NCI-H2171 (cell line): ENCODE measurements at regions not wholly inside any gene's neighbourhood (a gene's known extent, or its start where the extent isn't known, plus 50 kb on each side); places are given as distances from the start of the nearest gene placed in this dataset.
"Not testable (repeated sequence)": the region's sequence is repeated elsewhere in the genome, so short reads cannot be mapped to it uniquely, and the experiment has no call there.

Source experiments
- DNase-seq: peaks from one replicate; lab custom pipeline; 2025; lab: John Stamatoyannopoulos, UW

GRCh38 chr4:84286048-84286447 is 213.0 kb downstream of the NKX6-1 start:
- no peak for DNase-seq

DNA sequence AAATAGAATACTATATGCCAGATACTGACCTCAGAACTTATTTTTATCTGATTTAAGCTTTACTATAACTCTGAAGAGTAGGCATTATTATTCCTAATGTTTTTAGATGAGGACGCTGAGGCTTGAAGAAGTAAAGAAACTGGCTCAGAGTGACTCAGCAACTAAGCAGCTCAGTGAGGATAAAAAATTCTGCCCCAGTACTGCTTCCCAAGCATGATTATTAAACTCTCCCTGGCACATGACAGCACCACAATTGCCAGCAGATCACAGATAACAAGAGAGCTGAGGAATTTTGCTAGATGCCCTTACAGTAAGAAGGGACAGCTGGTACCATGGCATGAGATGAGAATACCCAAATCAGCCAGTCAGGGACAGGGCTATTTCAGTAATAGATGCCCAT is 219.4 kb downstream of the NKX6-1 start:
- no peak for DNase-seq

DNA sequence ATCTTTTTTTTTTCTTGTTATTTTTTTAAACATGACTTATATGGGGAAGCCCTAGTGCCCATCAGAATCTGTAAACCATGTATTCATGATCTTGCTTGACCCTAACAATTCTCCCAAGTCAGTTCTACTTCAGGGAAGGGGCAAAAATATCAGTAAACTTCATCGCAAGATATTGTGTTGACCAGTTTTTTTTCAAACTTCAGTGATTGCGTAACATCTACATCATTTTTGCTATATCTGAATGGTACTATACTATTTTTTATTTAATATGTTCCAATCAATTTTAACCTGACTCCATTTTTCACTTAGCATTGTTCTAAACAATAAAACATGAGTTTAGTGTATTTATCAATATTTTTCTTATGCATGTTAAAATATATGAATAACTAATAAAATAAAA is 221.2 kb downstream of the NKX6-1 start:
- DNase-seq, result no peak

GRCh38 chr4:84276752-84277151 is 222.3 kb downstream of the NKX6-1 start:
- no peak for DNase-seq

DNA sequence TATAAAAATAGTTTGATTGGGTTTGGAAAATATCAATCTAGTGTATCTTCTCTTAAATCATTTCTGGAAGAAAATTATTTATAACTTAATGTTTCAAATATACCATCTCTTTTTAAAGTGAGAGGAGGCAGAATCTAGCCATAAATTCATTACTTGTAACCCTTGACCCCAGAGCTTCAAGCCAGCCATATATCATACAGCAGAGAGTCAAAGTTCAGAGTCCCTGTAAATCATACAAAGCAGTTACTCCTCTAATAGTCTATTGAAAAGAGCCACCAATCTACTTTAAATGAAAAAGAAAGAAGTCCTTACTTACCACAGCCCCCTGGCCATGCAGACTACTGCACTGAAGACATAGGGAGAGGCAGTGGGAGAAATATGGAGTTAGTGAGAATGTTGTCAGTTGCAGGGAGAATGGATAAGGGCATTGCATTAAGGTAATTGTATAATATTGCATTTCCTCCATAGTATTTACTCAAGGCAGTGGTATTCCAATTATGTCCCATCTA is 229.5 kb downstream of the NKX6-1 start:
- no peak for DNase-seq

DNA sequence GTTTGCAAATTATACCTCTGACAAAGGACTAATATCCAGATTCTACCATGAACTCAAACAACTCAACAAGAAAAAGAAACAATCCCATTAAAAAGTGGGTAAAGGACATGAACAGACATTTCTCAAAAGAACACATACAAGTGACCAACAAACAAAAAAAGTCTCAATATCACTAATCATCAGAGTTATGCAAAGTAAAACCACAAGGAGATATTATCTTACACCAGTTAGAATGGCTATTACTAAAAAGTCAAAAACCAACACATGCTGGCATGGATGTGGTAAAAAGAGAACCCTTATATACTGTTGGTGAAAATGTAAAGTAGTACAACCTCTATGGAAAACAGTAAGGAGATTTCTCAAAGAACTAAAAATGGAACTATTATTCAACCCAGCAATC is 234.4 kb downstream of the NKX6-1 start:
- DNase-seq, result no peak

DNA sequence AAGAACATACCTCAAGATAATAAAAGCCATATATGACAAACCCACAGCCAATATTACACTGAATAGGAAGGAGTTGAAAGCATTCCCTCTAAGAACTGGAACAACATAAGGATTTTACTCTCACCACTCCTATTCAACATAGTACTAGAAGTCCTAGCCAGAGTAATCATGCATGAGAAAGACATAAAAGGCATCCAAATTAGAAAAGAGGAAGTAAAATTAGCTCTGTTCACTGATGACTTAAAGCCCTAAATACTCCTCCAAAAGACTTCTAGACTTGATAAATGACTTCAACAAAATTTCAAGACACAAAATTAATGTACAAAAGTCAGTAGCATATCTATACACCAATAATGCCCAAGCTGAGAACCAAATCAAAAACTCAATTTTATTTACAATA is 235.7 kb downstream of the NKX6-1 start:
- no peak for DNase-seq

GRCh38 chr4:84260495-84260894 is 238.6 kb downstream of the NKX6-1 start:
- DNase-seq, result no peak

DNA sequence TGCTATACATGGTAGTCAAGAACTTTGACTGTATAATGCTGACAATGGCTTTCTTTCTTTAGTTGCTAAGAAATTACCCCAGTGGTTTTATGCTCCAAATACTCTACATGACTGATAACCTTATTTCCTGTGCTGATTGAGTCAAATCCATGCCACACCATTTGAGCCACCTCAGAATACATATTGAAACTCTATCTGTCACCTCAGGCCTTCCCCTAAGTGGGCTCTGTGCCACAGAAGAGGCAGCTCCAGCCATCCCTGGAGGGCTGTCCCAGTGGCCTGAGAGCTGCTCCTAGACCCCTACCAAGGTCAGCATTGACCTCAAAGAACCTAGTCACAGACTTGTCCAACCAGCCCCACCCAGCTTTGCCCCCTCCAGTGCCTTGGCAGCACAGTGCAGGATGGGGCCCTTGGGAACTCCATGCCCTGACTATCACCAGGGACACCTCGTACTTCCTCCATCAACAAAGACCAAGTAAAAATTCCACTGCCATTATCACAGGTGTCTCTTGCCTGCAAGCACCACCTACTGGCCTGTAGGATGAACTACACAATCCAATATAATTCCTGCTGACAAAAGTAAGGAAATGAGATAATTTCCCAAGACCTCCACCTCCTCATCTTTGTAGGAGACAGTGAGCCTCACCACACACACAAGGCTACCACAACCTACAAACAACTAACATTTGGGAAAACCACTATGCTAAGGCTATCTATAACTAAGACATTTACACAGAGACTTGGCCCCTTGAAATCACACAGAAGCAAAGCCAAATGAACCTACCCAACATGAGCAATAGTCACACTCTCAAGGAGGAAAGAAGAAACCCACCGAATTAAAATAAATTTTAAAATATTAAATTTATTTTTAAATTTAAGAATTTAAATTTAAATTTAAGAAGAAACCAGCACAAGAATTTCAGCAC is 239.9 kb downstream of the NKX6-1 start:
- no peak for DNase-seq

GRCh38 chr4:84254537-84254936 is 244.6 kb downstream of the NKX6-1 start:
- DNase-seq, result no peak

- DNase-seq, result no peak
These were observed 249.6 kb downstream of the NKX6-1 start for GRCh38 chr4:84249521-84249920.

DNA sequence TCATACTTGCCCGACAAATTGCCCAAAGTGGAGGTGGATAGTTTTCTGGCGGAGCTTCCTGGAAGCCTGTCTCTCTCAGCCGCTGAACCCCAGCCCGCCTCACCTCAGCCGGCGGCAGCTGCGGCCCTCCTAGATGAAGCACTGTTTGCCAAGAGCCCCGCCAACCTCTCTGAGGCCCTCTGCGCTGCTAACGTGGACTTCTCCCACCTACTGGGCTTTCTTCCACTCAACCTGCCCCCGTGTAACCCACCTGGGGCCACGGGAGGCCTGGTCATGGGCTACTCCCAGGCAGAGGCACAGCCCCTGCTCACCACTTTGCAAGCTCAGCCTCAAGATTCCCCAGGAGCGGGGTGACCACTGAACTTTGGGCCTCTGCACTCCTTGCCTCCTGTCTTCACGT is 254.1 kb downstream of the NKX6-1 start:
- DNase-seq, result not testable (repeated sequence)

GRCh38 chr4:84244346-84244801 is 254.7 kb downstream of the NKX6-1 start:
- DNase-seq, result not testable (repeated sequence)

- no peak for DNase-seq
These were observed 255.4 kb downstream of the NKX6-1 start for GRCh38 chr4:84243685-84244084.

DNA sequence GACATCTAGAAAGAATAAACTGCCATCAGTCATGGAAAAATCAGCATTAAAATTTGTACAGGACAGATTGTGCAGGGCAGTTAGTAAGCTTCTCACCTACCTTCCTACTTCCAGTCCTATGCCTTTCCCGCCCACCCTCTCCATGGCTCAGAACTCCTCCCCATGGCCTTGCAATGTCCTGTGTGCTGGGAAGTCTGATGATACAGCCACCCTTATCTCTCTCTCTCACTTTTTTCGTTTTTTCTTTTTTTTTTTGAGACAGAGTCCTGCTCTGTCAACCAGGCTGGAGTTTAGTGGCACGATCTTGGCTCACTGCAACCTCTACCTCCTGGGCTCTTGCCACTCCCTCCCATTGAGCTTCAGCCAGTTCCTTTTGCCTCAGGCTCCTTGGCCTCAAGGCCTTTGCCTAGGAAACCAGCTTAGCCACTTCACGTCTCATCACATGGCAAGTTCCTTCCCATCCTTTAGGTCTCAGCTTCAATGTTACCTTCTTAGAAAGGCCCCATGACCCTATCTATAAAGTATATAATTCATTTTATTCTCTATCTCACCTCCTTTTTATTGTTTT is 259.7 kb downstream of the NKX6-1 start:
- no peak for DNase-seq

DNA sequence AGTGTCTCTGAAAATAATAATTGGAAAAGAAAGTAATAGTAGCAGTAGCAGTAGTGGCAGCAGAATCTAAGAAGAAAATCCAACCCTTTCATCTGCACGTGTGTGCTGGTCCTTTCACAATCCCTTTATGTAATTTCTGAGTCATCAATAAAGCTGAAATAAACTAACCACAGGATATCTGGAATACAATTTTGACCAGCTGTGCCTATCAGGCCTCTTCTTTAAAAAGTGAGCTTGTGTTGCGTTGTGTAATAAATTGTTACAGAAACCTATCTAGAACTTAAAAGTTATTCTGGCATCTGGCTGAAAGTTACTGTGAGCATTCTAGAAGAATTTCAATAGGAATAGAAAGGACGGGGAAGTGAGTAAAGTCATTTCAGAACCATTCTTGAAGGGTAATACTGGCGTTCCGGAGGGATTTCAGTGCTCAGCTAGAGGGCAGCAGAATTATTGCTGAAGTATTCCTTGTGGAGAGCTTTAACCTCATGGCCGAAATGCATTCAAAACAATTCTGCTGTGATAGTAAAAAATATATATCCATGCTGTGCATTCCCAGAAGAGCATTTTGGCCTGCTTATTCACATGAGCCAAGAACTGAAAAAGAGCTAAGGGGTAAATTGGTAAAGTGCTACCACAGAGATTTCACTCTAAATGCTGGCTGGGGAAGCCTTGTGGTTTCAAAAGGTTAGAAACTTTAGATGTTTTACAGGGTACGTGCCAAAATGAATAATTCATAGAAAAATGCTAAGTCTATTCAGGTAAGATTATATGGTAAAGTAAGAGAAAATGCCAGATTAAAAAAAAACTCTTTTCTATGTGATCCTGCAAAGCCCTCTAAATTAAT is 260.6 kb downstream of the NKX6-1 start:
- no peak for DNase-seq

DNA sequence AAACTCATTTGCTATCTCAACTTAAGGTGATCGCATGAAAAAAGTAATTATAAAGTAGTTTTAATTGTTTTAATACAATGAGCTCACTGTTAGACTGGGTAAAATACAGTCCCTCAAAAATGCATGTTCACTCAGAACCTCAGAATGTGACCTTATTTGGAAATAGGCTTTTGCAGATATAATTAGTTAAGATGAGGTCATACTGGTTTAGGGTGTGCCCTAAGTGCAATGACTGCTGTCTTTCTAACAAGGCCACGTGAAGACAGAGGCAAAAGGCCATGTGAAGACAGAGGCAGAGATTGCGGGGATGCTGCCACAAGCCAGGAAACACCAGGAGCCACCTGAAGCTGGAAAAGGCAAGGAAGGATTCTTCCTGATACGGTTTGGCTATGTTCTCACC is 262.1 kb downstream of the NKX6-1 start:
- no peak for DNase-seq

GRCh38 chr4:84235126-84235944 is 263.8 kb downstream of the NKX6-1 start:
- no peak for DNase-seq

- DNase-seq, result no peak
These were observed 266.6 kb downstream of the NKX6-1 start for GRCh38 chr4:84232309-84233095.

DNA sequence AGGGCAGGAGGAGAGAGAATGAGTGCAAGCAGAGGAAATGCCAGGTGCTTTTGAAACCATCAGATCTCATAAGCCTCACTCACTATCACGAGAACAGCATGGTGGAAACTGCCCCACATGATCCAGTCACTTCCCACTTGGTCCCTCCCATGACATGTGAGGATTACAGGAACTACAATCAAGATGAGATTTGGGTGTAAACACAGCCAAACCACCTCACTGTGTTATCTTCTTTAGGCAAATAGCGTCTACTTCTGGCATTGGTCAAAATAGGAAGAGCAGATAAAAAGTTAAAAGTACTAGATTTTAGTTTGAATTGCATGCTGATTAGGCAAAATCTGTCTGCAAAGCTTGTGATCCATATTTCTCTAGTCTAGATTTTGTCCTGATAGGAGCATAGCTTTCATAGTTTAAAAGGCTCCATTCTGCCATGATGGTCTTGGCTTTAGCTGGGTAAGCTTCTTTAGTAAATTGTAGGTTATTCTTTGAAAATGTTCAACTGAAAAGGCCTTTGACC is 267.5 kb downstream of the NKX6-1 start:
- no peak for DNase-seq
